ENCODE measurements at regions not wholly inside any gene's neighbourhood (a gene's known extent, or its start where the extent isn't known, plus 50 kb on each side); places are given as distances from the start of the nearest gene placed in this dataset.
A peak's percentile ranks its signal among the peaks of the same experiment; 100 is the strongest.

- no peak overlapping the region for H2AFZ ChIP-seq (ENCODE audit: low read length)
- H3K4me1 ChIP-seq (ENCODE audit: insufficient read depth, low read length, poor library complexity, severe bottlenecking), result peaks cover 10% of the 10 kb centered on the region
- H3K79me2 ChIP-seq (ENCODE audit: insufficient read depth, low read length), result peaks cover 22% of the 10 kb centered on the region
- H3K9me3 ChIP-seq (ENCODE audit: insufficient read depth, low read depth, low read length), result no peaks in the 10 kb centered on the region
- no peaks in the 10 kb centered on the region for H3K36me3 ChIP-seq (ENCODE audit: insufficient read depth, low read length)
- peaks cover 6% of the 10 kb centered on the region for H3K27me3 ChIP-seq (ENCODE audit: insufficient read depth, low read length, poor library complexity, severe bottlenecking)
- H3K4me3 ChIP-seq (ENCODE audit: low read length, poor library complexity, severe bottlenecking), result no peak overlapping the region
- H3K9ac ChIP-seq (ENCODE audit: low read depth, low read length, poor library complexity, severe bottlenecking), result no peak overlapping the region
- H3K9me2 ChIP-seq (replicated peaks; ENCODE audit: low read depth, low read length), result no peaks in the 10 kb centered on the region
- TF ChIP-seq CTCF (conservative IDR thresholded peaks at IDR 0.05; ENCODE audit: low read length), result no peak
- TF ChIP-seq EZH2phosphoT487 (IDR thresholded peaks at IDR 0.05; ENCODE audit: borderline replicate concordance), result no peak
- peaks cover 4% of the 10 kb centered on the region for H3F3A ChIP-seq (ENCODE audit: low read depth)
- peaks cover 6% of the 10 kb centered on the region for H4K20me1 ChIP-seq (ENCODE audit: insufficient read depth, low read length, poor library complexity, severe bottlenecking)
- H3K4me2 ChIP-seq (ENCODE audit: low read depth, low read length, poor library complexity, severe bottlenecking), result no peak overlapping the region
These were observed 61.9 kb upstream of the GSE1 start for GRCh38 chr16:85550953-85551924.

GRCh38 chr16:85552980-85553435 lies 60.1 kb upstream of the GSE1 start:
- peaks cover 6% of the 10 kb centered on the region for H3K27me3 ChIP-seq (ENCODE audit: insufficient read depth, low read length, poor library complexity, severe bottlenecking)
- H2AFZ ChIP-seq (ENCODE audit: low read length), result peak overlapping the region; percentile 6; the same call in 1 of the 2 replicates
- H3K9me2 ChIP-seq (replicated peaks; ENCODE audit: low read depth, low read length), result no peaks in the 10 kb centered on the region
- H3K4me2 ChIP-seq (ENCODE audit: low read depth, low read length, poor library complexity, severe bottlenecking), result peak overlapping the region; percentile 84
- peaks cover 13% of the 10 kb centered on the region for H3K4me1 ChIP-seq (ENCODE audit: insufficient read depth, low read length, poor library complexity, severe bottlenecking)
- H3K36me3 ChIP-seq (ENCODE audit: insufficient read depth, low read length), result no peaks in the 10 kb centered on the region
- H3F3A ChIP-seq (ENCODE audit: low read depth), result peaks cover 4% of the 10 kb centered on the region
- peaks cover 17% of the 10 kb centered on the region for H4K20me1 ChIP-seq (ENCODE audit: insufficient read depth, low read length, poor library complexity, severe bottlenecking)
- peaks cover 40% of the 10 kb centered on the region for H3K79me2 ChIP-seq (ENCODE audit: insufficient read depth, low read length)
- H3K9ac ChIP-seq (ENCODE audit: low read depth, low read length, poor library complexity, severe bottlenecking), result peak overlapping the region; percentile 100
- no peak for TF ChIP-seq EZH2phosphoT487 (IDR thresholded peaks at IDR 0.05; ENCODE audit: borderline replicate concordance)
- TF ChIP-seq CTCF (conservative IDR thresholded peaks at IDR 0.05; ENCODE audit: low read length), result no peak
- H3K9me3 ChIP-seq (ENCODE audit: insufficient read depth, low read depth, low read length), result no peaks in the 10 kb centered on the region
- H3K4me3 ChIP-seq (ENCODE audit: low read length, poor library complexity, severe bottlenecking), result peak overlapping the region; percentile 98

GRCh38 chr16:85553436-85554113 lies 59.5 kb upstream of the GSE1 start:
- Histone ChIP-seq H3K79me2 (ENCODE audit: insufficient read depth, low read length) (peaks cover 45% of the 10 kb centered on the region), H3K4me1 (ENCODE audit: insufficient read depth, low read length, poor library complexity, severe bottlenecking) (peaks cover 19% of the 10 kb centered on the region), H3K9ac (ENCODE audit: low read depth, low read length, poor library complexity, severe bottlenecking) (peak overlapping the region; percentile 100), H4K20me1 (ENCODE audit: insufficient read depth, low read length, poor library complexity, severe bottlenecking) (peaks cover 23% of the 10 kb centered on the region), H3K4me3 (ENCODE audit: low read length, poor library complexity, severe bottlenecking) (peak overlapping the region; percentile 98), H3K4me2 (ENCODE audit: low read depth, low read length, poor library complexity, severe bottlenecking) (peak overlapping the region; percentile 76), H2AFZ (ENCODE audit: low read length) (peak overlapping the region; percentile 6; the same call in 1 of the 2 replicates), H3K9me2 (replicated peaks; ENCODE audit: low read depth, low read length) (no peaks in the 10 kb centered on the region), H3K27me3 (ENCODE audit: insufficient read depth, low read length, poor library complexity, severe bottlenecking) (peaks cover 6% of the 10 kb centered on the region), H3F3A (ENCODE audit: low read depth) (peaks cover 4% of the 10 kb centered on the region), H3K36me3 (ENCODE audit: insufficient read depth, low read length) (no peaks in the 10 kb centered on the region), H3K9me3 (ENCODE audit: insufficient read depth, low read depth, low read length) (no peaks in the 10 kb centered on the region)
- TF ChIP-seq EZH2phosphoT487 (IDR thresholded peaks at IDR 0.05; ENCODE audit: borderline replicate concordance) (no peak), CTCF (conservative IDR thresholded peaks at IDR 0.05; ENCODE audit: low read length) (peak; percentile 42)

Measured in Loucy (cell line).